Activated T-helper 17 cell treated with anti-CD3 and anti-CD28 coated beads, Interleukin-2, amount 50 U/mL, for 72 hours (primary cell): ENCODE measurements at regions not wholly inside any gene's neighbourhood (a gene's known extent, or its start where the extent isn't known, plus 50 kb on each side); places are given as distances from the start of the nearest gene placed in this dataset.

Source experiments
- ATAC-seq: fragments of 150-1000 bp; cut with Tn5 transposase; replicated peaks from 2 replicates; pipeline ENCODE4 v1.10.0; 2021; ENCODE audit warnings: mild to moderate bottlenecking, moderate library complexity
- H3K27ac Mint-ChIP-seq: one replicate; pipeline ENCODE4 v1.8.0; 2022; ENCODE audit warnings: mixed read lengths
- H3K27me3 Mint-ChIP-seq: one replicate; pipeline ENCODE4 v1.8.0; 2022; ENCODE audit warnings: mixed read lengths
- H3K36me3 Mint-ChIP-seq: one replicate; pipeline ENCODE4 v1.8.0; 2022; ENCODE audit warnings: low read depth, mild to moderate bottlenecking, mixed read lengths
- H3K4me1 Mint-ChIP-seq: one replicate; pipeline ENCODE4 v1.8.0; 2022; ENCODE audit warnings: mixed read lengths
- H3K4me3 Mint-ChIP-seq: one replicate; pipeline ENCODE4 v1.8.0; 2022; ENCODE audit warnings: mild to moderate bottlenecking, mixed read lengths
- H3K9me3 Mint-ChIP-seq: one replicate; pipeline ENCODE4 v1.8.0; 2022; ENCODE audit warnings: mixed read lengths

DNA sequence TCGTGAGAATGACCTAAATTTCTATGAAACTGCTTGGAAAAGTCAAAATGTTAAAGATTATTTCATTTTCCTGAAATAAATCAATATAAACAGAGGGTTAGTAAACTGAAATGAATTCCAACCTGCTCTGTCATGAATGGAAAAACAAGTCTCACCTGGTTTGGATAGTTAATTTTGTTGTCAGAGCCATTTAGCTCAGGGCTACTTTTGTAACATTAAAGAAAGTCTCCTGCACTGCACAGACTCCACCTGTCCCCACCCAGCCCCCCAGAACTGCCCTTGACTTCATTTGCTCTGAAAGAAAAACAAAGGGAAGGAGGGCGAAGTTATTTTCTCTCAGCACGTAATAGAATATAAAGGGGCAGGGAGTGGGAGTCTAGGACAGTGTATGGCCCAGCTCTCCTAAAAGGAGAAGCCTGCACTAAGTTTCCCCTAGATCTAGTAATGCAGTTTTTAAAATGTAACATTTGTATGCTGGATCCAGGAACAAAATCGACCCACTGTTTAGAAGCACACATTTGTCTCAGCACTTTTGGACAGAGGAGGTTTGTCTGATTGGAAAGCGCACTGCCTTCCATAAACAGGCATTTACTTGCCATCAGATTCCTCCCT lies 54.2 kb upstream of the ACSL3 start:
- no peak overlapping the region for H3K27ac Mint-ChIP-seq
- H3K36me3 Mint-ChIP-seq: no peaks in the 10 kb centered on the region
- no peaks in the 10 kb centered on the region for H3K4me1 Mint-ChIP-seq
- peaks cover 23% of the 10 kb centered on the region for H3K27me3 Mint-ChIP-seq
- H3K4me3 Mint-ChIP-seq: no peak overlapping the region
- ATAC-seq: no peak
- no peaks in the 10 kb centered on the region for H3K9me3 Mint-ChIP-seq

DNA sequence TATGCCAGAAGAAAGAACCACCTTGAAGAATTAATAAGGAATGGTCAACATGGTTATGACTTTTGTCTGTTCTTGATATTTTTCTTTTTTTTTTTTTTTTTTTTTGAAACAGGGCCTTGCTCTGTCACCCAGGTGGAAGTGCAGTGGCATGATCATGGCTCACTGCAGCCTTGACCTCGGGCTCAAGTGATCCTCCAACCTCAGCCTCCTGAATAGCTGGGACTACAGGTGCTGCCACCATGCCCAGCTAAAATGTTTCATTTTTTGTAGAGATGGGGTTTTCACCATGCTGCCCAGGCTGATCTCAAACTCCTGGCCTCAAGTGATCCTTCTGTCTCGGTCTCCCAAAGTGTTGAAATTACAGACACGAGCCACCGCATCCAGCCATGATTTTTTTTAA lies 53.4 kb upstream of the ACSL3 start:
- Mint-ChIP-seq H3K9me3 (no peaks in the 10 kb centered on the region), H3K36me3 (no peaks in the 10 kb centered on the region), H3K27me3 (peaks cover 24% of the 10 kb centered on the region), H3K27ac (no peak overlapping the region), H3K4me1 (no peaks in the 10 kb centered on the region), H3K4me3 (no peak overlapping the region)
- no peak for ATAC-seq

DNA sequence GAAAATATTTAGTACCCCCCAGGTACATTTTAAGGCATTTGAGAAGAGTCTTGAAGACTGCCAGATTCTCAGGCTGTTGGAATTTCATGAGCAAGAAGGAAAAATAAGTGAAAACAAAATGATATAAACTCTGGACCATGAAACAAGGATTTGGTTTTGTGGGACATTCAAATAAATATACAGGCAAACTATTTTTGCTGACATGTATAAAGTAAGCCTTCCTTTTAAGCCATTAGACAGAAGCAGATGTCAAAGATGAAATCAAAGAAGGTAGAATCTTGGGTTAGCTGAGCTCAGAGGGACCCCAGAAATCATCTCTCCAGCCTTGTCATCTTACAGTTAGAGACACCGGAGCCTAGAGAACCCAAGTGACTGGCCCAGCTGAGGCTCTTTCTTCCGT lies 51.3 kb upstream of the ACSL3 start:
- no peak for ATAC-seq
- H3K36me3 Mint-ChIP-seq: no peaks in the 10 kb centered on the region
- H3K9me3 Mint-ChIP-seq: no peaks in the 10 kb centered on the region
- no peak overlapping the region for H3K4me3 Mint-ChIP-seq
- no peak overlapping the region for H3K27ac Mint-ChIP-seq
- H3K27me3 Mint-ChIP-seq: peaks cover 15% of the 10 kb centered on the region
- H3K4me1 Mint-ChIP-seq: peaks cover 12% of the 10 kb centered on the region

DNA sequence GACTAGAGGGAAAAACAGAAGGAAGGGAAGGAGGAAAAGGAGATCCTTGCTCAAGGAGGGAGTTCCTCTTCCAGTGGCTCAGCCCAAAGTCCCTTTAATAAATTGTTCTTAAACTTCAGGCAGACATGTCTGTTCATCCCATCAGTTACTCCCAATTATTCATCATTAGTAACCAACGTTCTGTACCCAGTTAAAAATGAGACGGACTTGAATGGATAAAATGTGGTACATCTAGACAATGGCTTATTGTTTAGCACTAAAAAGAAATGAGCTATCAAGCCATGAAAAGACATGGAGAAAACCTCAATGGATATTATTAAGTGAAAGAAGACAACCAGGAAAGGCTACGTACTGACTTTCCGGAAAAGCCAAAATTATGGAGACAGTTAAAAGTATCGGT lies 50.8 kb upstream of the ACSL3 start:
- Mint-ChIP-seq H3K4me3 (no peak overlapping the region), H3K9me3 (no peaks in the 10 kb centered on the region), H3K27me3 (peaks cover 15% of the 10 kb centered on the region), H3K27ac (no peak overlapping the region), H3K36me3 (no peaks in the 10 kb centered on the region), H3K4me1 (peaks cover 12% of the 10 kb centered on the region)
- no peak for ATAC-seq
